Left lung (tissue), 4 donors: ENCODE measurements at regions not wholly inside any gene's neighbourhood (a gene's known extent, or its start where the extent isn't known, plus 50 kb on each side); places are given as distances from the start of the nearest gene placed in this dataset.

Experiments
- ATAC-seq: fragments of 200-7000 bp; cut with Tn5 transposase; one replicate; pipeline ENCODE4 v1.9.1; 2020; ENCODE audit warnings: moderate library complexity
- DNase-seq, 4 donors: peaks; one replicate each; pipeline ENCODE4 v3.0.0-alpha.2; 2013 to 2020
- H3K27ac ChIP-seq, 2 donors: fragments of 200-600 bp; sonication (generic) in 1 of 2; one replicate each; pipeline versions ENCODE4 v1.5.0 to v1.8.0; 2020 to 2021
- H3K27me3 ChIP-seq, 2 donors: fragments of 200-600 bp; sonication (generic) in 1 of 2; one replicate each; pipeline versions ENCODE4 v1.5.0 to v1.8.0; 2020 to 2021
- H3K36me3 ChIP-seq, 2 donors: fragments of 200-600 bp; sonication (generic) in 1 of 2; one replicate each; pipeline versions ENCODE4 v1.5.0 to v1.8.0; 2020 to 2021
- H3K4me1 ChIP-seq, 2 donors: fragments of 200-600 bp; one replicate each; pipeline ENCODE4 v1.8.0; 2021
- H3K4me3 ChIP-seq, 2 donors: fragments of 200-600 bp; sonication (generic) in 1 of 2; one replicate each; pipeline versions ENCODE4 v1.5.0 to v1.8.0; 2020 to 2021; ENCODE audit warnings: mild to moderate bottlenecking in 1 of 2
- H3K9me3 ChIP-seq, 2 donors: fragments of 200-600 bp; sonication (generic) in 1 of 2; one replicate each; pipeline versions ENCODE4 v1.5.0 to v1.8.0; 2020 to 2021
- intact Hi-C, 2 donors: fragments of 100-400 bp; cut with DNase I; formaldehyde crosslinking; loops; one replicate each; pipeline versions ENCODE4 v1.11.2 to v1.14.2; 2022
- TF ChIP-seq, protein P1 (sequence below), 2 donors: fragments of 200-600 bp; sonication (generic) in 1 of 2; IDR thresholded peaks; one replicate each; pipeline versions ENCODE4 v1.5.0 to v1.8.0; 2021; ENCODE audit warnings: antibody characterized with exemption in 2 of 2
- donor health status: DM: no; HTN: yes; CAD: no.
- donor health status: DM: no; HTN: no; CAD: no.

DNA sequence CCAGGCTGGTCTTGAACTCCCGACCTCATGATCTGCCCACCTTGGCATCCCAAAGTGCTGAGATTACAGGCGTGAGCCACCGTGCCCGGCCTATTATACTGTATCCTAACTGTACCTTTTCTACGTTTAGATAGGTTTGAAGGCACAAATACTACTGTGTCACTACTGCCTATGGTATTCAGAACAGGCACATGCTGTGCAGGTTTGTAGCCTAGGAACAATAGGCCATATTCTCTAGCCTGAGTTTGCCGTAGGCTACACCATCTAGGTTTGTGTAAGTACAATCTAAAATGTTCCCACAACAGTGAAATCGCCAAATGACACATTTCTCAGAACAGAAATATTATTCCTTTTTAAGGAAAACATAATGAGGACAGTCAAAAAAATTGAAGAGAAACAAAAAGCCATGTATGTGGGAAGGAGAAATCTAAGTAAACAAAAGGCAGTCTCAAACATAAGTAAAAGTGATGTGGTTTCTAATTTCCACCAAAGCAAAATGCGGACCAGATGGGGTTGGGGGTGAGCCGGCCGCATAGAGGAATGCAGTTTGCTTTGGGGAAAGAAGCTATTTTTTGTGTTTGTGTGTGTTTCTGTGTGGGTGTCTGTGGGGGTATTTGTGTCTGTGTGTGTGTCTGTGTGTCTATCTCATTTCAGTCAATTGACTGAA, 192.6 kb upstream of the SALL4 start:
- intact Hi-C loops = no loop called here
- H3K4me3 ChIP-seq = no peak overlapping the region
- no peaks in the 10 kb centered on the region for H3K27me3 ChIP-seq
- H3K4me1 ChIP-seq = no peaks in the 10 kb centered on the region
- ATAC-seq (no peak), DNase-seq (no peak)
- H3K27ac ChIP-seq = no peak overlapping the region
- TF ChIP-seq, protein P1, sequence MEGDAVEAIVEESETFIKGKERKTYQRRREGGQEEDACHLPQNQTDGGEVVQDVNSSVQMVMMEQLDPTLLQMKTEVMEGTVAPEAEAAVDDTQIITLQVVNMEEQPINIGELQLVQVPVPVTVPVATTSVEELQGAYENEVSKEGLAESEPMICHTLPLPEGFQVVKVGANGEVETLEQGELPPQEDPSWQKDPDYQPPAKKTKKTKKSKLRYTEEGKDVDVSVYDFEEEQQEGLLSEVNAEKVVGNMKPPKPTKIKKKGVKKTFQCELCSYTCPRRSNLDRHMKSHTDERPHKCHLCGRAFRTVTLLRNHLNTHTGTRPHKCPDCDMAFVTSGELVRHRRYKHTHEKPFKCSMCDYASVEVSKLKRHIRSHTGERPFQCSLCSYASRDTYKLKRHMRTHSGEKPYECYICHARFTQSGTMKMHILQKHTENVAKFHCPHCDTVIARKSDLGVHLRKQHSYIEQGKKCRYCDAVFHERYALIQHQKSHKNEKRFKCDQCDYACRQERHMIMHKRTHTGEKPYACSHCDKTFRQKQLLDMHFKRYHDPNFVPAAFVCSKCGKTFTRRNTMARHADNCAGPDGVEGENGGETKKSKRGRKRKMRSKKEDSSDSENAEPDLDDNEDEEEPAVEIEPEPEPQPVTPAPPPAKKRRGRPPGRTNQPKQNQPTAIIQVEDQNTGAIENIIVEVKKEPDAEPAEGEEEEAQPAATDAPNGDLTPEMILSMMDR (IDR thresholded peaks at IDR 0.05) = no peak
- H3K36me3 ChIP-seq = no peaks in the 10 kb centered on the region
- H3K9me3 ChIP-seq = no peaks in the 10 kb centered on the region

DNA sequence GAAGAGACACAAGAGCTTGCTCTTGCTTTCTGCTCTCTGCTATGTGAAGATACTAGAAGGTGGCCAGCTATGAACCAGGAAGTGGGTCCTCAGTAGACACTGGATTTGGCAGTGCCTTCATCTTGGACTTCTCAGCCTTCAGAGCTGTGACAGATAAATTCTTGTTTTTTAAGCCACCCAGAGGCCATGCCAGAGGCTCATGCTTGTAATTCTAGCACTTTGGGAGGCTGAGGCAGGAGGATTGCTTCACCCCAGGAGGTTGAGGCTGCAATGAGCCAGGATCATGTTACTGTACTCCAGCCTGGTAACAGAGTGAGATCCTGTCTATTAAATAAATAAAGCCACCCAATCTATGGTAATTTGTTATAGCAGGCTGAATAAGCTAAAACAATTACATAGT, 185.5 kb upstream of the SALL4 start:
- Histone ChIP-seq H3K9me3 (no peaks in the 10 kb centered on the region), H3K4me1 (peaks cover 3 to 7% of the 10 kb centered on the region in 2 donors), H3K27me3 (no peaks in the 10 kb centered on the region), H3K36me3 (no peaks in the 10 kb centered on the region), H3K4me3 (no peak overlapping the region), H3K27ac (no peak overlapping the region)
- TF ChIP-seq, protein P1 (IDR thresholded peaks at IDR 0.05) = no peak
- DNase-seq = no peak
- intact Hi-C loops = no loop called here
- ATAC-seq = no peak

DNA sequence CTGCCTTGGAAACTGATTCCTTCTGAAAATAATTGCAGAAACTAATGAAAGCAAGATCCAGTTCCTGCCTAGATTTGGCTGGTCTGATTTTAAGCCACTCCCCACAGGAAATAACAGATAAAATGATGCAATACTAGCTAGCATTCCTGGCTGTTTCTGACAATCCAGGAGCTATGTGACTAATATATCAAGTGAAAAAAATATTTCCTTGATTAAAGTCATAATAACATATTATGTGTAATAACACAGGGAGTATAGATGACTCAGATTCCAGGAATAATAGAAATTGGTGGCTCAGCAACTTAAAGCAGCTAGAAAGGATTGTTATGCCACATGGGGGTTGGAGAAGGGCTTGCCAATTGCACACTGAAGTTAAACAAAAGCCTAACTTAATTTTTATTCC, 182.7 kb upstream of the SALL4 start:
- Histone ChIP-seq H3K27ac (peak overlapping the region; percentile 5 to 28), H3K9me3 (no peaks in the 10 kb centered on the region)
- ATAC-seq = peak; percentile 83

DNA sequence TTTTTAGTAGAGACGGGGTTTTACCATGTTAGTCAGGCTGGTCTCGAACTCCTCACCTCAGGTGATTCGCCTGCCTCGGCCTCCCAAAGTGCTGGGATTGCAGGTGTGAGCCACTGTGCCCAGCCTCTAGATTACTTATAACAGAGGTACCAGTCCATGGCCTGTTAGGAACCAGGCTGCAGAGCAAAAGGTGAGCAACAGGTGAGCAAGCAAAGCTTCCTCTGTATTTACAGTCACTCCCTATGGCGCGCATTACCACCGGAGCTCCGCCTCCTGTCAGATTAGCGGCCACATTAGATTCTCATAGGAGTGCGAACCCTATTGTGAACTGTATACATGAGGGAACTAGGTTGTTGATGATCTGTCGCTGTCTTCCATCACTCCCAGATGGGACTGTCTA, 178.0 kb upstream of the SALL4 start:
- ATAC-seq (no peak), DNase-seq (no peak)
- Histone ChIP-seq H3K4me1 (peaks cover 3 to 4% of the 10 kb centered on the region in 2 donors), H3K4me3 (no peak overlapping the region), H3K27ac (no peak overlapping the region), H3K36me3 (no peaks in the 10 kb centered on the region), H3K9me3 (peaks cover 0 to 13% of the 10 kb centered on the region in 2 donors), H3K27me3 (no peaks in the 10 kb centered on the region)
- intact Hi-C loops = no loop called here
- TF ChIP-seq, protein P1 (IDR thresholded peaks at IDR 0.05) = no peak

More for the DNA sequence above, 182.7 kb upstream of the SALL4 start:
- Histone ChIP-seq H3K27me3 (no peaks in the 10 kb centered on the region), H3K36me3 (no peaks in the 10 kb centered on the region), H3K4me3 (no peak overlapping the region), H3K4me1 (peaks cover 3 to 7% of the 10 kb centered on the region in 2 donors)
- TF ChIP-seq, protein P1 (IDR thresholded peaks at IDR 0.05) = no peak
- intact Hi-C loops = no loop called here
- peak in 2 of 4 donors; percentile 78 to 87 for DNase-seq

DNA sequence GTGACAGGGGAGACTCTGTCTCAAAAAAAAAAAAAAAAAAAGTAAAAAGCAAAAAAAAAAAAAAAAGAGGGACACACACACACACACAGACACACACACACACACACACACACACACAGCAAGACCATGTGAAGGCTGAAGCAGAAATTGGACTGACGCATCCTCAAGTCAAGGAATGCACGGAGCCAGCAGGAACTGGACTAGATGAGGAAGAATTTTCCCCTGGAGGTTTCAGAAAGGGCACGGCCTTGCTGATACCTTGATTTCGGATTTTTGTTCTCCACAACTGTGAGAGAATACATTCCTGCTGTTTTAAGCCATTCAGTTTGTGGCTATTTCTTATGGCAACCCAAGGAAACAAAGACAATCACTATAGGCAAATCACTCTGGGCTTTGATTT, 176.9 kb upstream of the SALL4 start:
- no peak overlapping the region for H3K27ac ChIP-seq
- H3K36me3 ChIP-seq = no peaks in the 10 kb centered on the region
- peaks cover 0 to 13% of the 10 kb centered on the region in 2 donors for H3K9me3 ChIP-seq
- intact Hi-C loops = no loop called here
- DNase-seq (no peak), ATAC-seq (no peak)
- no peaks in the 10 kb centered on the region for H3K27me3 ChIP-seq
- TF ChIP-seq, protein P1 (IDR thresholded peaks at IDR 0.05) = no peak
- no peaks in the 10 kb centered on the region for H3K4me1 ChIP-seq
- H3K4me3 ChIP-seq = no peak overlapping the region
